ENCODE measurements at regions not wholly inside any gene's neighbourhood (a gene's known extent, or its start where the extent isn't known, plus 50 kb on each side); places are given as distances from the start of the nearest gene placed in this dataset.
"Not testable (repeated sequence)": the region's sequence is repeated elsewhere in the genome, so short reads cannot be mapped to it uniquely, and the experiment has no call there.

GRCh38 chr12:124130691-124131591, 157.9 kb downstream of the ZNF664 start:
- no peak for DNase-seq (ENCODE audit: low spot score)

GRCh38 chr12:124131659-124132058, 158.6 kb downstream of the ZNF664 start:
- no peak for DNase-seq (ENCODE audit: low spot score)

- DNase-seq (ENCODE audit: low spot score), result no peak
Measured at GRCh38 chr12:124132530-124132929, 159.5 kb downstream of the ZNF664 start.

GRCh38 chr12:124136796-124137195, 158.1 kb upstream of the RFLNA start:
- no peak for DNase-seq (ENCODE audit: low spot score)

GRCh38 chr12:124140944-124141486, 153.9 kb upstream of the RFLNA start:
- DNase-seq (ENCODE audit: low spot score), result no peak

- DNase-seq (ENCODE audit: low spot score), result not testable (repeated sequence)
Measured at GRCh38 chr12:124141611-124142010, 153.3 kb upstream of the RFLNA start.

GRCh38 chr12:124142395-124143035, 152.4 kb upstream of the RFLNA start:
- DNase-seq (ENCODE audit: low spot score), result no peak

- DNase-seq (ENCODE audit: low spot score), result no peak
Measured at GRCh38 chr12:124143726-124144125, 151.2 kb upstream of the RFLNA start.

GRCh38 chr12:124144531-124145194, 150.2 kb upstream of the RFLNA start:
- DNase-seq (ENCODE audit: low spot score), result no peak

- DNase-seq (ENCODE audit: low spot score), result no peak
Measured at GRCh38 chr12:124147027-124147426, 147.9 kb upstream of the RFLNA start.

- no peak for DNase-seq (ENCODE audit: low spot score)
Measured at GRCh38 chr12:124147575-124147974, 147.3 kb upstream of the RFLNA start.

GRCh38 chr12:124148481-124149273, 146.2 kb upstream of the RFLNA start:
- no peak for DNase-seq (ENCODE audit: low spot score)

- DNase-seq (ENCODE audit: low spot score), result no peak
Measured at GRCh38 chr12:124149287-124149686, 145.6 kb upstream of the RFLNA start.

- DNase-seq (ENCODE audit: low spot score), result no peak
Measured at GRCh38 chr12:124150168-124150567, 144.7 kb upstream of the RFLNA start.

- DNase-seq (ENCODE audit: low spot score), result no peak
Measured at GRCh38 chr12:124151583-124151982, 143.3 kb upstream of the RFLNA start.

- DNase-seq (ENCODE audit: low spot score), result no peak
Measured at GRCh38 chr12:124152731-124153130, 142.2 kb upstream of the RFLNA start.

GRCh38 chr12:124153392-124153791, 141.5 kb upstream of the RFLNA start:
- no peak for DNase-seq (ENCODE audit: low spot score)

- no peak for DNase-seq (ENCODE audit: low spot score)
Measured at GRCh38 chr12:124157406-124157805, 137.5 kb upstream of the RFLNA start.

GRCh38 chr12:124159655-124160054, 135.2 kb upstream of the RFLNA start:
- DNase-seq (ENCODE audit: low spot score), result no peak

GRCh38 chr12:124160097-124160756, 134.7 kb upstream of the RFLNA start:
- DNase-seq (ENCODE audit: low spot score), result no peak

- not testable (repeated sequence) for DNase-seq (ENCODE audit: low spot score)
Measured at GRCh38 chr12:124161402-124161801, 133.5 kb upstream of the RFLNA start.
